Prostate gland (tissue), 2 donors: ENCODE measurements at regions not wholly inside any gene's neighbourhood (a gene's known extent, or its start where the extent isn't known, plus 50 kb on each side); places are given as distances from the start of the nearest gene placed in this dataset.

Source experiments
- CTCF ChIP-seq, 4 experiments: fragments of 200-600 bp in 2 of 4; fragments of 450-650 bp in 2 of 4; sonication (generic) in 2 of 4; IDR thresholded peaks; 1 replicate in 3 of 4; 2 replicates in 1 of 4; pipeline ENCODE4 v1.5.1; 2016 to 2019; ENCODE audit warnings: antibody characterized with exemption in 4 of 4, mild to moderate bottlenecking in 2 of 4, moderate library complexity in 2 of 4
- POLR2A ChIP-seq: fragments of 450-650 bp; IDR thresholded peaks from one replicate; pipeline ENCODE4 v1.6.1; 2016; ENCODE audit warnings: antibody characterized with exemption, mild to moderate bottlenecking
- POLR2AphosphoS5 ChIP-seq: sonication (generic); formaldehyde crosslinking; IDR thresholded peaks from one replicate; pipeline ENCODE4 v1.6.1; 2017; ENCODE audit warnings: antibody characterized with exemption

GRCh38 chr12:115584156-115584555 lies 693.3 kb downstream of the MED13L start:
- no peak for TF ChIP-seq CTCF (IDR thresholded peaks at IDR 0.05)
- no peak for TF ChIP-seq POLR2A
- no peak for TF ChIP-seq POLR2AphosphoS5
